ENCODE measurements at regions not wholly inside any gene's neighbourhood (a gene's known extent, or its start where the extent isn't known, plus 50 kb on each side); places are given as distances from the start of the nearest gene placed in this dataset.

DNA sequence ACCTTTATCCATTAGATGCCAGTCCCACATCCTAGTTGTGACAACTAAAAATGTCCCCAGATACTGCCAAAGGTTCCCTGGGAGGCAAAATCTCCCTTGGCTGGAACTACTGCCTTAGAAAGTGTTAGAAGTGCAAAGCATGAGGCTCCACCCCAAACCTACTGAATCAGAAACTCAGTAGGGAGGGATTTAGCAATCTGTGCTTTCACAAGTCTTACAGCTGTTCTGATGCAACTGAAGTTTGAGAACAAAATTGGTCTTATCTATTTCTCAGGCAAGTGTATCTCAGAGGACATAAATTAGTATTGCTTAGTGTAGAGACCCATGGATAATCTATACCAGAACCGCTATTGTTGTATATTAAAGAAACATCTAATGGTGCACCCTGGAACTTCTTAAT, 70.2 kb downstream of the CLDN1 start:
- no peak for DNase-seq
- TF ChIP-seq, protein P1, sequence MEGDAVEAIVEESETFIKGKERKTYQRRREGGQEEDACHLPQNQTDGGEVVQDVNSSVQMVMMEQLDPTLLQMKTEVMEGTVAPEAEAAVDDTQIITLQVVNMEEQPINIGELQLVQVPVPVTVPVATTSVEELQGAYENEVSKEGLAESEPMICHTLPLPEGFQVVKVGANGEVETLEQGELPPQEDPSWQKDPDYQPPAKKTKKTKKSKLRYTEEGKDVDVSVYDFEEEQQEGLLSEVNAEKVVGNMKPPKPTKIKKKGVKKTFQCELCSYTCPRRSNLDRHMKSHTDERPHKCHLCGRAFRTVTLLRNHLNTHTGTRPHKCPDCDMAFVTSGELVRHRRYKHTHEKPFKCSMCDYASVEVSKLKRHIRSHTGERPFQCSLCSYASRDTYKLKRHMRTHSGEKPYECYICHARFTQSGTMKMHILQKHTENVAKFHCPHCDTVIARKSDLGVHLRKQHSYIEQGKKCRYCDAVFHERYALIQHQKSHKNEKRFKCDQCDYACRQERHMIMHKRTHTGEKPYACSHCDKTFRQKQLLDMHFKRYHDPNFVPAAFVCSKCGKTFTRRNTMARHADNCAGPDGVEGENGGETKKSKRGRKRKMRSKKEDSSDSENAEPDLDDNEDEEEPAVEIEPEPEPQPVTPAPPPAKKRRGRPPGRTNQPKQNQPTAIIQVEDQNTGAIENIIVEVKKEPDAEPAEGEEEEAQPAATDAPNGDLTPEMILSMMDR (IDR thresholded peaks at IDR 0.05): no peak
- no peak overlapping the region for H3K27ac ChIP-seq
- H3K4me3 ChIP-seq: no peak overlapping the region
- no peaks in the 10 kb centered on the region for H3K36me3 ChIP-seq
- H3K9me3 ChIP-seq: no peaks in the 10 kb centered on the region
- intact Hi-C loops (cut with DNase I; ENCODE audit: low total_unique reads): no loop called here
- no peaks in the 10 kb centered on the region for H3K27me3 ChIP-seq
- H3K4me1 ChIP-seq: no peaks in the 10 kb centered on the region

DNA sequence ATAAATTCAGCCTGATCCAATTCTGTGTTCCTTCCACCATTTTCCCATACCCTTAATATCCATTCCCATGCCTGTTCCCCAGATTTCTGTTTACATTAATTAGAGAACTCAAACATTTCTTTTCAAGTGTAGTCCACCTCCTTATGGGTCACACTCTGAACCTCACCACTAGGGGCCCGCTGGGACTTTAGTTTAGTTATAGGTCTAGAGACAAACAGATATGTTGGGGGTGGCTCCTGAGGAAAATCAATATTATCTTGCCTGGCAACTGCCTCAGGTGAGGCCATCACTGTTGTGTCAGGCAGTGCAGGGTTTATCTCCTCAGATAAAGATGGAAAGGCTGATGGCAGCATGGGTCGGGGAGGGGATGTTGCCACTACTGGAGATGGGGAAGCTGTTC, 72.8 kb downstream of the CLDN1 start:
- intact Hi-C loops (cut with DNase I; ENCODE audit: low total_unique reads): no loop called here
- no peak for DNase-seq
- no peak overlapping the region for H3K27ac ChIP-seq
- no peaks in the 10 kb centered on the region for H3K27me3 ChIP-seq
- no peaks in the 10 kb centered on the region for H3K9me3 ChIP-seq
- H3K4me3 ChIP-seq: no peak overlapping the region
- TF ChIP-seq, protein P1 (IDR thresholded peaks at IDR 0.05): no peak
- no peaks in the 10 kb centered on the region for H3K36me3 ChIP-seq
- H3K4me1 ChIP-seq: no peaks in the 10 kb centered on the region

DNA sequence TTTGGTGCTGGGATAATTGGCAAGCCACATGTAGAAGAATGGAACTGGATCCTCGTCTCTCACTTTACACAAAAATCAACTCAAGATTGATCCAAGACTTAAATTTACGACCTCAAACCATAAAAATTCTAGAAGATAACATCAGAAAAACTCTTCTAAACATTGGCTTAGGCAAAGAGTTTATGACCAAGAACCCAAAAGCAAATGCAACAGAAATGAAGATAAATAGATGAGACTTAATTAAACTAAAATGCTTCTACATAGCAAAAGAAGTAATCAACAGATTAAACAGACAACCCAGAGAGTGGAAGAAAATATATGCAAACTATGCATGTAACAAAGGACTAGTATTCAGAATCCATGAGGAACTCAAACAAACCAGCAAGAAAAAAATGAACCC, 80.1 kb downstream of the CLDN1 start:
- intact Hi-C loops (cut with DNase I; ENCODE audit: low total_unique reads): no loop called here
- DNase-seq: no peak
- peaks cover 0 to 5% (median 4%) of the 10 kb centered on the region in 3 donors for H3K9me3 ChIP-seq

DNA sequence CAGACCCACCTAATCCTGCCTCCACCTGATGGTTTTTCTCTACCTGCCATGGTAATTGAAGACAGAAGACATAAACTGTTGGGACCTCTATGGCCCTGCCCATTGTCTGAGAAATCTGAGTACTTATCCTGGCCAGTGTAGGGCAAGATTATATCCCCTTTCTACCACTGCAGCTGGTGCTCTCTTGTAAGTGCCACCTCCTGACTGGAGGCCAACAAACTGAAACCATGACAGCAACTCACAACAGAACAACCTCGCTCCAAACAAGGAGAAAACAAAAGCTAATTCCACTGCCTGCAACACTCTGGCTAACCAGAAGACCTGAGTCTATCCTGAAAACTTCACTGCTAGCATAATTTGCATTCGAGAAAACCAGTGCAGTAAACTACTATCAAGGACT, 82.9 kb downstream of the CLDN1 start:
- Histone ChIP-seq H3K4me1 (no peaks in the 10 kb centered on the region), H3K9me3 (peaks cover 0 to 5% (median 4%) of the 10 kb centered on the region in 3 donors), H3K4me3 (no peak overlapping the region), H3K27ac (no peak overlapping the region), H3K27me3 (no peaks in the 10 kb centered on the region), H3K36me3 (no peaks in the 10 kb centered on the region)
- intact Hi-C loops (cut with DNase I; ENCODE audit: low total_unique reads): no loop called here
- no peak for DNase-seq
- TF ChIP-seq, protein P1 (IDR thresholded peaks at IDR 0.05): no peak

More for the DNA sequence above, 80.1 kb downstream of the CLDN1 start:
- Histone ChIP-seq H3K27ac (no peak overlapping the region), H3K4me1 (no peaks in the 10 kb centered on the region), H3K36me3 (no peaks in the 10 kb centered on the region), H3K27me3 (no peaks in the 10 kb centered on the region), H3K4me3 (no peak overlapping the region)
- TF ChIP-seq, protein P1 (IDR thresholded peaks at IDR 0.05): no peak

DNA sequence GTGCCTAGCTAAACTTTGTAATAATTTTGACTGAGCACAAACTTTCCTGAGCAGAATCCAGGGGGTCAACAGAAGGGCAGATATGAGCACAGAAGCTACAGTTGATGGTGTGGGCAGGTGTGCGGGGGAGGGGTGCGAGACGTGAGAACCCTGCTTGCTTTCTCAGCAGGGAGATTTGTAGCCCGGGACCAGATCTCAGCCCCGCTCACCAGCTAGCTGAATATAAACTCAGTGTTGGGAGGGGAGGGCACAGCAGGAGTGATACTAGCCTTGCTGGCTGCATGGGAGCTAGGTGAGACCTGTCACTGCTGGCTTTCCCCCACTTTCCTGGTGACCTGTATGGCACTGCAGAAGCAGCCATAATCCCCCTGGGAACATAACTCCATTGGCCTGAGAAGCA, 83.4 kb downstream of the CLDN1 start:
- Histone ChIP-seq H3K9me3 (peaks cover 0 to 5% (median 4%) of the 10 kb centered on the region in 3 donors), H3K27me3 (no peaks in the 10 kb centered on the region), H3K4me3 (no peak overlapping the region), H3K27ac (no peak overlapping the region), H3K4me1 (no peaks in the 10 kb centered on the region), H3K36me3 (no peaks in the 10 kb centered on the region)
- DNase-seq: no peak
- TF ChIP-seq, protein P1 (IDR thresholded peaks at IDR 0.05): no peak
- intact Hi-C loops (cut with DNase I; ENCODE audit: low total_unique reads): no loop called here

DNA sequence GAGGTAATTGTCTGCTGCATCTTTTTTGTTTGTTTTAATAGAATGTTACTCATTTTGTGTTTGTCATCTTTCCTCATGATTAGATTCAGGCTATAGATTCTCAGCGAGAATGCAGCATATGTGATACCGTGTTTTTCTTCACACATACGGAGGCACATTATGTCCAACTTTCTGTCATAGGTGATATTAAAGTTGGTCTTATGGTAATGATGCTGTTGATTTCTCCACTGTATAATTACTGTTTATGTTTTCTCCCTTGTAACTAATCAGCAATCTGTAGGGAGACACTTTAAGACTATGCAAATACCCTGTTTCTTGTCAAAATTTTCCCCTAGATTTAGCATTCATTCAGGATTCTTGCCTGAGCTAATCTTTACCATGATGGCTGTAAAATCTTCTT, 87.6 kb downstream of the CLDN1 start:
- peaks cover 0 to 2% (median 0%) of the 10 kb centered on the region in 4 donors for H3K4me1 ChIP-seq
- intact Hi-C loops (cut with DNase I; ENCODE audit: low total_unique reads): no loop called here
- H3K9me3 ChIP-seq: no peaks in the 10 kb centered on the region
- no peak overlapping the region for H3K4me3 ChIP-seq
- H3K27ac ChIP-seq: no peak overlapping the region
- TF ChIP-seq, protein P1 (IDR thresholded peaks at IDR 0.05): no peak
- H3K36me3 ChIP-seq: no peaks in the 10 kb centered on the region
- H3K27me3 ChIP-seq: no peaks in the 10 kb centered on the region
- DNase-seq: no peak

Measured in tibial artery (tissue), 4 donors.